Astrocyte (in vitro differentiated cells and primary cell): ENCODE measurements at regions not wholly inside any gene's neighbourhood (a gene's known extent, or its start where the extent isn't known, plus 50 kb on each side); places are given as distances from the start of the nearest gene placed in this dataset.

Experiments used
- DNase-seq: peaks from one replicate; pipeline ENCODE4 v3.0.0-alpha.2; 2010; ENCODE audit warnings: low read depth
- FAIRE-seq: peaks from 2 replicates; lab custom pipeline; 2011; peaks lifted over from hg19 to GRCh38; lab: Jason Lieb, UNC
- H2AFZ ChIP-seq: 2 replicates; pipeline ENCODE4 v1.6.0; 2012; ENCODE audit warnings: low read depth, low read length, inconsistent platforms
- H3K27ac ChIP-seq: 2 replicates; pipeline ENCODE4 v1.5.1; 2011; ENCODE audit warnings: low read depth, low read length, inconsistent platforms
- H3K27me3 ChIP-seq: 2 replicates; pipeline ENCODE4 v1.6.0; 2011; ENCODE audit warnings: low read length, inconsistent platforms; ENCODE audit not compliant: insufficient read depth
- H3K36me3 ChIP-seq: 2 replicates; pipeline ENCODE4 v1.5.1; 2011; ENCODE audit warnings: low read length, inconsistent platforms; ENCODE audit not compliant: insufficient read depth
- H3K4me1 ChIP-seq: 2 replicates; pipeline ENCODE4 v1.5.1; 2011; ENCODE audit warnings: low read length, inconsistent platforms; ENCODE audit not compliant: insufficient read depth
- H3K4me2 ChIP-seq: 2 replicates; pipeline ENCODE4 v1.6.0; 2012; ENCODE audit warnings: low read length, inconsistent platforms
- H3K4me3 ChIP-seq: 2 replicates; pipeline ENCODE4 v1.5.1; 2011; ENCODE audit warnings: low read depth, mild to moderate bottlenecking, low read length, inconsistent platforms; ENCODE audit not compliant: insufficient read depth
- H3K79me2 ChIP-seq: 2 replicates; pipeline ENCODE4 v1.6.0; 2012; ENCODE audit warnings: mild to moderate bottlenecking, low read length, inconsistent platforms; ENCODE audit not compliant: insufficient read depth
- H3K9ac ChIP-seq: 2 replicates; pipeline ENCODE4 v1.6.0; 2012; ENCODE audit warnings: mild to moderate bottlenecking, low read length, inconsistent platforms
- H3K9me3 ChIP-seq: 2 replicates; pipeline ENCODE4 v1.5.1; 2012; ENCODE audit warnings: low read depth, mild to moderate bottlenecking, low read length, inconsistent platforms; ENCODE audit not compliant: insufficient read depth
- H4K20me1 ChIP-seq: 2 replicates; pipeline ENCODE4 v1.6.0; 2012; ENCODE audit warnings: low read length, inconsistent platforms; ENCODE audit not compliant: insufficient read depth
- H3K27ac Mint-ChIP-seq: one replicate; pipeline ENCODE4 v1.8.0; 2021; ENCODE audit warnings: mild to moderate bottlenecking, mixed read lengths; ENCODE audit not compliant: unreplicated experiment
- H3K27me3 Mint-ChIP-seq: one replicate; pipeline ENCODE4 v1.8.0; 2021; ENCODE audit warnings: low read depth, mixed read lengths; ENCODE audit not compliant: unreplicated experiment
- H3K36me3 Mint-ChIP-seq: one replicate; pipeline ENCODE4 v1.8.0; 2021; ENCODE audit warnings: low read depth, mixed read lengths; ENCODE audit not compliant: unreplicated experiment
- H3K4me1 Mint-ChIP-seq: one replicate; pipeline ENCODE4 v1.8.0; 2021; ENCODE audit warnings: low read depth, mixed read lengths; ENCODE audit not compliant: unreplicated experiment
- H3K4me3 Mint-ChIP-seq: one replicate; pipeline ENCODE4 v1.8.0; 2021; ENCODE audit warnings: mild to moderate bottlenecking, moderate library complexity, mixed read lengths; ENCODE audit not compliant: unreplicated experiment
- H3K9me3 Mint-ChIP-seq: one replicate; pipeline ENCODE4 v1.8.0; 2021; ENCODE audit warnings: mild to moderate bottlenecking, mixed read lengths; ENCODE audit not compliant: unreplicated experiment
- CTCF ChIP-seq: IDR thresholded peaks from 2 replicates; pipeline ENCODE4 v1.5.1; 2011; ENCODE audit warnings: low read depth, mild to moderate bottlenecking, inconsistent platforms, low read length, moderate library complexity; ENCODE audit not compliant: insufficient read depth
- EZH2 ChIP-seq: IDR thresholded peaks from 2 replicates; pipeline ENCODE4 v1.6.1; 2012; ENCODE audit warnings: mild to moderate bottlenecking, low read length, inconsistent platforms; ENCODE audit not compliant: insufficient read depth

DNA sequence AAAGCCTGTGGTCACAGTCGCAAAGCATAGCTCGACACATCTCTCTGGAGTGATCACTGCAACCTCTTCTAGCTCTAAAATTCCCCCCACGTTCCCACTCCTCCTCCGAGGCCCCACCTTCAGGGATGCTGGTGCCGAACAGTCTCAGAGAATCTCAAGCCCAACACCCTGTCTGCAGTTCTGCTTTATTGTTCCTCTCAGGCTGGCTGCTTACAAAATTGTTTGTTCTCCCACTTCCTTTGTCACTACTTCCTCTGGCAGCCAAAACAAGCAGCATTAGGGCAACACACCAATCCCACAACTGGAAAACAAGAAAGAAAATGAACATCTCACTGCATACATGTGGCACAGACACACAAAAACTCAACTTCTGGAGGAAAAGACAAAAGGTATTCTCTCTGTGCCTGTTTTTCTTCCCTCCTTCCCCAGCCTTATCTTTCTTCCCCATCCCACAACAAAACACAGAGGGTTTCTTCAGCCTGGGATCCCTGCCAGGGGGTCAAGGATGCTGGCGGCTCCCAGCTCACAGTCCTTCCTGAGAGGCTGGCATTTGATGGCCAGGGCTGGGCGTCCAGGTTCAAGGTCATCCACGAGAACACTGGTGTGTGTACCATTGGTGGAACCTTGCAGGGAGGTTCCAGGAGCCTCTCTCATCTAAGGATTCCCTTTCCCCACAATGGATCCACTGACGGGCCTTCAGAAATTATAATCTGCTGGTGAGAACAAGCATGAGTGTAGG is 108.4 kb downstream of the TMCO5A start:
- H3K4me3 ChIP-seq: no peak overlapping the region
- FAIRE-seq (no peak), DNase-seq (no peak)
- peaks cover 30% of the 10 kb centered on the region for H3K4me1 Mint-ChIP-seq
- H2AFZ ChIP-seq: peak overlapping the region; percentile 30
- H3K27ac ChIP-seq: no peak overlapping the region
- H3K4me1 ChIP-seq: peaks cover 26% of the 10 kb centered on the region
- H3K9me3 Mint-ChIP-seq: no peaks in the 10 kb centered on the region
- no peaks in the 10 kb centered on the region for H3K27me3 ChIP-seq
- peak overlapping the region; percentile 93 for H3K27ac Mint-ChIP-seq
- peak overlapping the region; percentile 73 for H3K4me3 Mint-ChIP-seq
- no peaks in the 10 kb centered on the region for H3K9me3 ChIP-seq
- peak overlapping the region; percentile 4 for H3K4me2 ChIP-seq
- H3K27me3 Mint-ChIP-seq: no peaks in the 10 kb centered on the region
- H4K20me1 ChIP-seq: no peaks in the 10 kb centered on the region
- TF ChIP-seq CTCF (no peak), EZH2 (no peak)
- H3K79me2 ChIP-seq: no peaks in the 10 kb centered on the region
- no peaks in the 10 kb centered on the region for H3K36me3 ChIP-seq
- H3K36me3 Mint-ChIP-seq: no peaks in the 10 kb centered on the region
- no peak overlapping the region for H3K9ac ChIP-seq

- Mint-ChIP-seq H3K36me3 (no peaks in the 10 kb centered on the region), H3K4me1 (peaks cover 36% of the 10 kb centered on the region), H3K4me3 (no peak overlapping the region), H3K9me3 (no peaks in the 10 kb centered on the region), H3K27ac (no peak overlapping the region), H3K27me3 (no peaks in the 10 kb centered on the region)
- Histone ChIP-seq H3K36me3 (no peaks in the 10 kb centered on the region), H3K79me2 (no peaks in the 10 kb centered on the region), H3K9me3 (no peaks in the 10 kb centered on the region), H3K9ac (no peak overlapping the region), H3K4me1 (peaks cover 25% of the 10 kb centered on the region), H3K4me2 (no peak overlapping the region), H2AFZ (no peak overlapping the region), H3K27me3 (no peaks in the 10 kb centered on the region), H3K4me3 (no peak overlapping the region), H3K27ac (no peak overlapping the region), H4K20me1 (no peaks in the 10 kb centered on the region)
- DNase-seq (no peak), FAIRE-seq (no peak)
- no peak for TF ChIP-seq EZH2
- no peak for TF ChIP-seq CTCF
Measured at GRCh38 chr15:38046257-38047051, 112.0 kb downstream of the TMCO5A start.
